GM19372 (cell line): ENCODE measurements at regions not wholly inside any gene's neighbourhood (a gene's known extent, or its start where the extent isn't known, plus 50 kb on each side); places are given as distances from the start of the nearest gene placed in this dataset.
"Not testable (repeated sequence)": the region's sequence is repeated elsewhere in the genome, so short reads cannot be mapped to it uniquely, and the experiment has no call there.

Source experiments
- ATAC-seq: cut with Tn5 transposase; IDR thresholded peaks from one replicate; pipeline ENCODE4 v1.9.1; 2021; ENCODE audit warnings: mild to moderate bottlenecking, low read depth, moderate library complexity; ENCODE audit not compliant: unreplicated experiment

DNA sequence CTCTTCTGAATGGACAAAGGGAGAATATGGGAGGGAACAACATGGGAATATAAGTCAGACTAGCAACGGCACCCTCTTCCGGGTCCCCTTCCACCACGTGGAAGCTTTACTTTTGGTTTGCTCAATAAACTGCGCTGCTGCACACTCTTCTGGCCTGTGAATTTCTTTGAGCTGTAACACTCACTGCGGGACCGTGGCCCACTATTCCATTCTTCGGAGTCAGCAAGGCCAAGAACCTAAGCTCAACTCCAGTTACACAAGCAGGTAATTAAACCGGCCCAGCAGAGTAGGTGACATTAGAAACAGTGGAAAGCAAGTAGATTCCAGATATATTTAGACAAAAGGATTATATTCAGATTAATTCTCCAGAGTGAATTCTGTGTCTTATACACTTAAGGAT lies 697.4 kb upstream of the NXPH2 start:
- no peak for ATAC-seq

DNA sequence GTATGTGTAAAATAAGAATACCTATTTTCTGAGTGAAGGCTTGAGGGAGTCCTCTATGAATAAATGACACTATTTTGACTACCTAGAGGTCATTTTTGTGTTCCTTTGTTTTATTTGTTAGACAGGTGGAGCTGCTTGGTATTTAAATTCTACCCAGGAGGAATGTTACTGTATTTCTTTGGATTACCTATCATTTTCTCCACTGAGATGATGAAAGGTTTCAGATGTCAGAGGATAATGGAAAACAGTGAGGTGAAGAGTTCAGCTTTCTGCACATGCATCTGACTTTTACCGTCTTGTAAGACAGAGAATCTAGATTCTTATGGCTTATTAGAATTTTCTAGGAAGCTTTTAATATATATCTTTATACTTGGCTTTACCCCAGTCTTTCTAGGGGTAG lies 689.8 kb upstream of the NXPH2 start:
- no peak for ATAC-seq

DNA sequence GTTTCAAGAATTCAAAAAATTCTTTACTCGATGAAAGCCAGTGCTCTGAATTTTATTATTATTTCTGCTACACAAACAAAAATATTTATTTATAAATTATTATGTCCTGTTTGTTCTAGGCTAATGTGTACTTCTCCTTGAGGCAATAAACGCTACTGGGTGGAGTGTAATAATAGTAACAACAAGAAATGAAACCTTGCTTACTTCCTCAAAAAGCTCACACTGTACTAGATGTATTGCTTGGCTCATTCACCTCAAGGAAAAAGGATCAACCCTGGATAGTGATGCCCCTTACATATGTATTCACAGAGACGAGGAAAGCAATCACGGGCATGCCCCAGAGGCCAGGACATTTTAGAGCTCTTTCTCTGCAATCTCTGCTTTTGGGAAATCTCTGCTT lies 685.6 kb upstream of the NXPH2 start:
- ATAC-seq = no peak

DNA sequence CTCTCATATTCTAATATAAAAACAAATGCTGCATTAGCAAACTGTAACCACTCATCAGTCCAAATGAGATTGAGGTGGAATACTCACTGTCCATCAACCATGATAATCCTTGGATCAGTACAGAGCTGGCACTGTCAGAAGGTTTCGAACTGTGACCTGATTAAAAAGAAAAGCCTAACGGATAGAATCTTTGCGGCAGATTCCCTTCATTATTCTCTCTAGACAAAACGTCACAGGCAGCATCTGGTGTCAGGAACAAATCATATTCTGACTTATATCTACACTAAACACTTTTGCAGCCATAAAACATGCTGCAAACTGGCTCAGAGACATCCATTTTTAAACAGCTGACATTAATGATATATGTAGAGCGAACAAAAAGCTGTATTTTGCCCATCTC lies 677.7 kb upstream of the NXPH2 start:
- ATAC-seq = no peak

DNA sequence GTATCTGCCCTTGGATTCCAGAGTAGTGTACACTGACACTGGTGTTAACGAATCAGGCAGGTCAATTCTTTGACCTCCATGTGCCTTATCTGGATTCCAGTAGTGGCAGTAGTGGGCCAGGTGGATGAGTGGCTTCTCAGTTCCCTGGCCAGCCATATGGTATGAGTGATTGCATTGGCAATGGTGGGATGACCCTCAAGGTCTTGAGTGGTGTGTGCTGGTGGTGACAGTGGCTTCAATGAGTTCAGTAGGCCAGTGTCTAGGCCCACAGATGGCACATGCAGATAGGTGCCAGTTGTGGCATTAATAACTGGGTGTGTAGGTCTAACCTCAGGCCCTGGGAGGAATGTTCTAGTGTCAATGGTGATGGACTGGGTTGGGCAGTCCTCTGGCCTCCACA lies 674.1 kb upstream of the NXPH2 start:
- ATAC-seq = no peak

DNA sequence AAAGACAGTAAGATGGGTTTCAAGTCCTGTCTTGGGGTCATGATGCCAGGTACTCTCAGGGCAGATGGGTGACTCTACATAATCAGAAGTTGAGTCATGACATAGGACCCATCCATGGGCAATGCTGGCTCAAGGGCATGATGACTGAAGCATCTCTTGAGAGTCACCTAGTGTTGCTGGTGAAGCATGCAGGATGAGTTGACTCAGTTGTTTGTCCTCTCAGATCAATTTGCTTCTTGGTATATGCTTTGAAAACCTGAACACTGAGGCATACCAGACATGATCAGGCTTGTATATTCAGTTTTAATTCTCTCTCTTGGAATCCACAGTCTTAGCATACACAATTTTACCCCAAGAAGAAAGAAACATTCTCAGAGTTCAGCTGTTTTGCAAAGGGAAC lies 658.9 kb upstream of the NXPH2 start:
- ATAC-seq = no peak

DNA sequence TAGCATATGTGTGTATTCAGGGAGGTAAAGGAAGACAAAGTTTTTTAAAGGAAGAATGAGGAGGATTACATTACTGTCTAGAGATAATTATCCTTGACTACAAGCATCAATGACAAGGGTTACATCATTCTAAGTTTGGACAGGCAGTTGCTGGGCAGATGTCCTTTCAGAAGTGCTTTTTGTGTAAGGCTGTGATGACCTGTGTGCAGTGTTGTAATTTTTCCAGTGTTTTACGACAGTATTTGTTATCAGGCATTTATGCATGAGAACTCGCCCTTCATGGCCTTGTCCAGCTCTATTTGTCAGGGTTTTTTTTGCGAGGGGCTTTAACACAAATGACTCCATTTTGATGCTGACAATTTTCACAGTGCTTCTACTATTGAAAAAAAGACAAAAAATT lies 658.3 kb upstream of the NXPH2 start:
- ATAC-seq = no peak

DNA sequence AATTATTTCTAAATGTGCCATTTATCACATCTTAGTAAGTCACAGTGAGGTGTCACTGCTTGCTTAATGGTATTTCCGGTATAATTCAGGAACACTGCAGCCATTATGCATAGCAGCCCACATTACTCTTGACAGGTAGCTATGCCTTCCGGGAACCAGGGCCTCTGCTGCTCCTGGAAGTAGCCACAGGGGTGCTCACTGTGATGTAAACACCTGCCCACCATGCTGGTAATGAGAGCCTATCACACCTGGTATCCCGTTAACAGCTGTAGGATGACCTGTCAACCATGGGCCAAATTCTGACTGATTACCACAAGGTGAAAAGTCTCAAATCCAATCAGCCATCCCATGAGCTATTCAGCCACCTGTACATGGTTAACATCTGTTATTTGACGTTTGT lies 647.0 kb upstream of the NXPH2 start:
- no peak for ATAC-seq

DNA sequence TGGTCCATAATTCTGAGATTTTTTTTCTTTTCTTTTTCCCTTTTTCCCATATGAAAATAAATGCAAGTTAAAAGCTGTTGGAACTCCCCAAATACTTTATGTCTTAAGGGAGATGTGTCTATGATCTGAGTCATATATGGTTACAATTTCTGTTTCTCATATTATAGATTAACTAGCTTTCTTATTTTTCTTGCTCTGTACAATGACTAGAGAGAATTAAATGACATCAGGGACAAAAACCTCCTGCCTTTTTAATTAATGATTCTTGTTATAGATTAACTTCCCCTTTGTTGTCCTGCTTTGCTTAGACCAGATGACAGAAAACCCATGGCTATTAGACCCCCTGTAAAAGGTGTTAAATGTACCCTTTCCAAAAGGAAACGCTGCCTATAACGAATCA lies 643.9 kb upstream of the NXPH2 start:
- ATAC-seq = no peak

DNA sequence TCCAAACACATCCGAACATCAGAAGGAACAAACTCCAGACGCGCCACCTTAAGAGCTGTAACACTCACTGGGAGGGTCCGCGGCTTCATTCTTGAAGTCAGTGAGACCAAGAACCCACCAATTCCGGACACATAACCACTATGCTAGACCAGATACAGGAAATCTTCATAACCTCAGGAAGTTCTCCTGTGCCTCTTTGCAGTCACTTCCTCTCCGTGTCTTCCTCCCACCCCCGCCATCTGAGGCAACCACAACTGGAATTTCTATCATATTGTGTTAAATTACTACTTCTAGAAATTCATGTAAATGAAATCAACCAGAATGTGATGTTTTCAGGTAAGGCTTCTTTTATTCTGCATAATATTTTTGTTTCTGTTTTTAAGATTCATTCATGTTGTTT lies 631.0 kb upstream of the NXPH2 start:
- ATAC-seq = no peak

DNA sequence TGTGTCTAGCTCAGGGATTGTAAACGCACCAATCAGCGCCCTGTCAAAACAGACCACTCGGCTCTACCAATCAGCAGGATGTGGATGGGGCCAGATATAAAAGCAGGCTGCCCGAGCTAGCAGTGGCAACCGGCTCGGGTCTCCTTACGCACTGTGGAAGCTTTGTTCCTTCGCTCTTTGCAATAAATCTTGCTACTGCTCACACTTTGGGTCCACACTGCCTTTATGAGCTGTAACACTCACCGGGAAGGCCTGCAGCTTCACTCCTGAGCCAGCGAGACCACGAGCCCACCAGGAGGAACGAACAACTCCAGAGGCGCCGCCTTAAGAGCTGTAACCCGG lies 630.6 kb upstream of the NXPH2 start:
- not testable (repeated sequence) for ATAC-seq

DNA sequence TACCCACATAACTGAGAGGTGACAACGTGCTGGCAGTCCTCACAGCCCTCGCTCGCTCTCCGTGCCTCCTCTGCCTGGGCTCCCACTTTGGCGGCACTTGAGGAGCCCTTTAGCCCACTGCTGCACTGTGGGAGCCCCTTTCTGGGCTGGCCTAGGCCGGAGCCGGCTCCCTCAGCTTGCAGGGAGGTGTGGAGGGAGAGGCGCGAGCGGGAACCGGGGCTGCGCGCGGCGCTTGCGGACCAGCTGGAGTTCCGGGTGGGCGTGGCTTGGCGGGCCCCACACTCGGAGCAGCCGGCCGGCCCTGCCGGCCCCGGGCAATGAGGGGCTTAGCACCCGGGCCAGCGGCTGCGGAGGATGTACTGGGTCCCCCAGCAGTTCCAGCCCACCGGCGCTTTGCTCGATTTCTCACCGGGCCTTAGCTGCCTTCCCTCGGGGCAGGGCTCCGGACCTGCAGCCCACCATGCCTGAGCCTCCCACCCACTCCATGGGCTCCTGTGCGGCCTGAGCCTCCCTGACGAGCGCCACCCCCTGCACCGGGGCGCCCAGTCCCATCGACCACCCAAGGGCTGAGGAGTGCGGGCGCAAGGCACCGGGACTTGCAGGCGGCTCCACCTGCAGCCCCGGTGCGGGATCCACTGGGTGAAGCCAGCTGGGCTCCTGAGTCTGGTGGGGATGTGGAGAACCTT lies 630.1 kb upstream of the NXPH2 start:
- not testable (repeated sequence) for ATAC-seq

DNA sequence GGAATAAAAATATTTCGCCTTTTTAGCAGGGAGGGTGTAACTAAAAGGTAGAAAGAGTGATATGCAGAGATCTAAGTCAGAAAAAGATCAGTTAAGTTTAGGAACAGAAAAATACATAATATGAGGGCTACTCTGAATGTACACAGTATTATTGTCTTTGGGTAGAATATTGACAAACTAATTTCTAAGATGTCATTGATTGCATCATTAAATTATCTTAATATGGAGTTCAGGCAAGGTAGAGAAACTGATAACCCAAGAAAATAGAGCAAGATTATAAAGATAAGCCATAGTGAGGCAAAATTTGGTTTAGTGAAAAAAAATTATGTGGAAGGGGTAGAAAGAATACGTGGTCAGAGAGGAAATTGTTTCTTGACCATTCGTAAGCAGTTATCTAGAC lies 629.0 kb upstream of the NXPH2 start:
- ATAC-seq = no peak

DNA sequence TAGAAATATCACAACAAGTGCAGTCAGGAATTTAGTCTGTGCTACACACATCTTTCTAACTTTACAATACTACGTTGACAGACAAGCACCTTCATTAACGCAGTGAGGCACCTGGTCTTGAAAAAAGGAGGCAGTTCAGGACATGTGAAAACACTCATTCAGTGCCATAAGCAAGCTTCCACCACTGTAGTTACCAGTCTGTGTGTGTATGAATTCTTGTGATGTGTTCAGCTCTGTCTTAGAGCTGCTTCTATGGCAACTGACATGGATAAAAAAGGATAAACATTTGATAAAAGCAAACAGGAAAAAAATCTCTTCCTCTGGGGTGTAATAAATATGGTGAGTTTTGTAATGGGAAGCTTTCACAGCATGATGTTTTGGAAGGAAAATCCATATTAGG lies 623.8 kb upstream of the NXPH2 start:
- ATAC-seq = no peak

DNA sequence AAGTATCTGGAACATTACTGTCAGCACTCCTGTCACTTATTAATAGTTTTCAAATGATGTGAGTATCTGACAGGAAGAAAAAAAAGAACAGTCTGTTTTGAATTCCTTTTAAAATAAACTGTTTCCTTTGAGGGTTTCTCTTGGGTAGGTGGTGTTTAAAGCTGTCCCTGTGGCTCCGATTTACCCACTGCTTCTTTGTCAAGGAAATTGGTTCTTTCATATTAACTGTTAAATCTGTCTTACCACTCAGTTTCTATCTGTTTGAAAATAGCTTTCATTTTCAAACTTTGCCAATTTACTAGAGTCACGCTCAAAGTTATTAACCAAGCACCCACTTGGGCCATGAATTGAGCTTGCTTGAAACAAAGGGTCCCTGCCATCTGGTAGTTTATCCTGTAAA lies 614.6 kb upstream of the NXPH2 start:
- ATAC-seq = no peak

DNA sequence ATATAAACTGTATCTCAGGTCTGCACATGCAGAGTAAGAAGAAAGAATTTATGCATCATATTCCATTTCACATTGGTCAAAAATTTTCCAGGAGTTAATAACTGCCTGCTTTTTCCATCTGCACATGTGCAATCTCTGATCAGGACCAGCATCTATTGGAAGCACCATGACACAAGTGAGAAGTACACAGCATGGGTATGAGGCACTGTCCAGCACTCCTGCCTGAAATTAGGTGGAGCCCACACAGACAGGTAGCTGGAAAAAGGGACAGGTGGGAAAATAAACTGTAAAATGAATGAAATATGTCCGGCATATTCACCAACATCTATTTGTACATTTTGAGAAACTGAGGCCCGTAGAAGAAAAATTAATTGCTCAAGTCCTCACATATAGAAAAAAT lies 609.2 kb upstream of the NXPH2 start:
- no peak for ATAC-seq

DNA sequence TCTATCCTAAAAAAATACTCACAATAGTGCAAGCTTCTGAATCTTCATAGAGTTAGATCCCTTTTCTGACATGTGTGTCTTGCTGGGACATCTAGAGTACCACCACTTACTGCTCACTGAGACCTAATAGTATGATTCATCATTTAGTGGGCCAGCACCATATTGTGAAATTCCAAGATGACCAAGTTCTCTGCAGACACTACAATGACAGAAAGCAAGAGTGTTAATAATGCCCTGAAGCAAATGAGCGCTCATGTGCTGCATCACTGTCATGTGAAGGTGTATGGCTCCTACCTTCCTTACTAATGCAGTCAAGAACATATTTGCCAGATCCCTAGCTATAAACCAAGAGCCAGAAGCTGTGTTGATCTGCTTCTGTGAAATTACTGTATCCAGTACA lies 606.2 kb upstream of the NXPH2 start:
- ATAC-seq = no peak

DNA sequence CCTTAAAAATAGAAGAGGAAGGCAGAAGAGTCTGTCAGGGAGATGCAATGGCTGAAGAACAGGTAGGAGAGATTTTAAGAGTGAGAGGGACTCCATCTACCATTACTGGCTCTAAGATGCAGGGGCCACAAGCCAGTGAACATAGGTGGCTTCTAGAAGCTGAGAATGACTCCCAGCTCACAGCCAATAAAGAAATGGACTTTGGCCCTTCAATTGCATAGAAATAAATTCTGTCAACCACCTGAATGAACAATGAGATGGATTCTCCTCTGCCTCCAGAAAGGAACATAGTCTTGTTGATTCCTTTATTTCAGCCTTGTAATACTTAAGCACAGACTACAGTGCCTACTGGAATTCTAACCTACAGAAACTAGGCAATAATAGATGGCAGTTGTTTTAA lies 603.3 kb upstream of the NXPH2 start:
- ATAC-seq = no peak

DNA sequence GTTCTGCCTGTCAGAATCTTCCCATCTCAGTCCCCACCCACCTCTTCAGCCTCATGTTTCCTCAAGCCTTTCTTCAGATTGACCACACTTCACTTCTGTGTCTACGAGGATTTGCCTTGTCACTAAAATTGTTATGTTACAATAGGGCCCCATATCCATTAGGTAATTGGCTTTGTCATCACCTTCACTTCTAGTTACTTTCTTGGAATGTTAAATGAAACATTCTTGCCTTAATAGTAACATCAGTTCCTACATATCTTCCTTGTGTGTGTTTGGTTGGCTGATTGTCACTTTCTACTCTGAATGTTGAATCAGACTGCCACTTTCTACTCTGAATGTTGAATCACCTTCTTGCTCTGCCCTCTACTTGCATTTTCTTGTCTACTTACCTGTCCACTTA lies 599.9 kb upstream of the NXPH2 start:
- ATAC-seq = no peak

DNA sequence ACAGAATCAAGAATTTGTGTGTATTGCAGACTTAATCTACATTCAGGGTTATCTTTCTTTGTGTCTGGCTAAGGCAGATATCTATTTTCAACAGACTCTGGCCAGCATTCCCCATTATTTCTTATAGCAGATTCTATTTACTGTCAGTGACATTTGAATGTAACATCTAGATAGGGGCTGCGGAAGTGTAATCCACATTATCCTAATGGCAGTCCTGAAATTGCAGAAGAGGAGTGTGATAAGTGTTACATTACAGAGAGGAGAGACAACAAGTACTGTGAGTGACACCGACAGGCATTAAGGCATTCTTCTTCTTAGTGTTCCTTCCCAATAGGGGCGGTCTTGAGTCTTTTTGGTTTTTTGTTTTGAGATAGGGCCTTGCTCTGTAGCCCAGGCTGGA lies 598.2 kb upstream of the NXPH2 start:
- no peak for ATAC-seq

DNA sequence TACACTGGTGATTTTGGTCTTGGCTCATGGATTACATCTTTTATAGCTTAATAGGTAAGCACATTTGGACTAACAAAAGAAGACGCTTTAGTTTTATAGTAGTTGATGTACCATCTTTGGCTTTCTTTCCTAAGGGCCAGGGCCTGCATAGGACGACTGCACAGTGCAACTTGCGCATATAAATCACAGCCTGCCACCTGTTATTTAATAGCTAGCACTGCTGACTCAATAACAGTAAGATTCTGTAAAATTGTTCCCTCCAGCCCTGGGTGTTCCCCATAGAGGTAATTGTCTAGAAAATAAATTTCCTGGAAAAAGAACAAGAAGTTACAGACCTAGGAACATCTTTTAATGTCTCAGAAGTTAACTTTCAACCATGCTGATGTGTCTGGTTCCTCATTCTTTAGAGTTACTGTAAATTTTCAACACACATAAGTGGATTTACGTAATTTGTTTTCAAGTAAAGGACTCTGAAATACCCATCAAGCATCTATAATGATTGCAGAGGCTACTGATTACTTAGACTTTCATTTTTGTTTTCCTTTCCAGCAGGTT lies 594.2 kb upstream of the NXPH2 start:
- ATAC-seq = no peak

DNA sequence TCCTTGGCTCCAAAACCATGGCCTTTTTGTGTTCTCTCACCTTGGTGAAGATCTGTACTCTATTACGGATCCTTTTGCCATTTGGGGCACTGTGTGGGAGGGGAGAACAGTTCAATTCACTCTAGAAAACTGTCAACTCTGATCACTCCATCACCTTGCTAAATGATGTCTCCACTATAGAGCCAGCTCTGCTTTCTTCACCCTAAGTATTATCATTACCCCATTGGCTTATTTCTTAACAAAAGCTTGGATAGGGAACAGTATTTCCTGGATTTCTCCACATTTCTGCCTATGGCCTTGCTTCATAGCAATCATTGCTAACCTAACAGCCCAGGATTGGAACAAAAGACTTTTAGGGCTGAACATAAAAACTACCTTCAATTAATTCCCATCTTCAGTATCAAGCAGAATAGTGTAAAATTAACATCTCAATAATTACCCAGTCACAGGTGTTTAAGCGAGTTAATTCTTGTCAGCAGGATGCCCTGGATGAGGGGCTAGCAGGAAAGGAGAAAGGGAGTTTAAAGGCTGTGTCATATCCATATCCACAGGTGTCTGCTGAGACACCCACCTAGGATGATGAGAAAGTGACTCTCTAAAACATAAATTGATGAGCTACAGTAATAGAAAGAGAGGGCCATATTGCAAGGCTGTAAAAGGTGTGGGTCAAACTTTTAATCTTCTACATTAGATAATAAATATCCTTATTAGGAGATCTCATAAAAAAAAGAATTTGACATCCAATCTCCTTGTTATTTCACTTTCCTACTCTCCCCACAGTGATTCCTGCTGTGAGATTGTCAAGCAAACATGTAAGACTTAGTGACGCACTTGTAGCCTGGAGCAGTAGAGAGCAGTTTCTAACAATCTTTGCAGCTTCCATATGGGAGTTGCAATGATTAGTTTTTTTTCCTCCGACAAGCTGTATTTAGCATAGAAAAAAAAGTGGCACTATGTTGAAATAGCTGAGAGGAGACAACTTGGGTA lies 589.5 kb upstream of the NXPH2 start:
- no peak for ATAC-seq
